CD4-positive, alpha-beta T cell (primary cell): ENCODE measurements at regions not wholly inside any gene's neighbourhood (a gene's known extent, or its start where the extent isn't known, plus 50 kb on each side); places are given as distances from the start of the nearest gene placed in this dataset.

Source experiments
- ATAC-seq: fragments of 200-7000 bp; cut with Tn5 transposase; one replicate; pipeline ENCODE4 v1.10.0; 2022; ENCODE audit warnings: mild to moderate bottlenecking; ENCODE audit not compliant: poor library complexity
- CTCF ChIA-PET: fragments of 350-600 bp; sonication (Branson Sonifier 250); formaldehyde crosslinking; loops from one replicate; lab custom pipeline; 2021; ENCODE audit warnings: antibody characterized with exemption, inconsistent platforms; lab: Charles Lee
- POLR2A ChIA-PET: fragments of 350-600 bp; sonication (Branson Sonifier 250); formaldehyde crosslinking; loops from one replicate; lab custom pipeline; 2021; ENCODE audit warnings: antibody characterized with exemption, inconsistent platforms; lab: Charles Lee
- DNase-seq, 14 experiments: peaks; one replicate each; pipeline ENCODE4 v3.0.0-alpha.2; 2013 to 2020; ENCODE audit warnings: mixed read lengths in 2 of 14
- H3K27ac ChIP-seq, 2 donors: one replicate each; pipeline versions ENCODE4 v1.5.1 to v1.7.0; 2013; ENCODE audit warnings: low read length in 2 of 2, low read depth in 1 of 2, mild to moderate bottlenecking in 1 of 2
- H3K27me3 ChIP-seq, 2 experiments: 1 replicate in 1 of 2; 2 replicates in 1 of 2; pipeline versions ENCODE4 v1.6.1 to v1.7.0; 2013; ENCODE audit warnings: low read length in 2 of 2, control low read depth in 1 of 2, mild to moderate bottlenecking in 1 of 2, moderate library complexity in 1 of 2; ENCODE audit not compliant: insufficient read depth in 2 of 2, control insufficient read depth in 1 of 2
- H3K36me3 ChIP-seq: one replicate; pipeline ENCODE4 v1.6.1; 2013; ENCODE audit warnings: low read length, control low read depth; ENCODE audit not compliant: insufficient read depth
- H3K4me1 ChIP-seq: one replicate; pipeline ENCODE4 v1.6.1; 2013; ENCODE audit warnings: low read length, control low read depth; ENCODE audit not compliant: insufficient read depth
- H3K4me3 ChIP-seq: one replicate; pipeline ENCODE4 v1.5.1; 2013; ENCODE audit warnings: mild to moderate bottlenecking, low read length, moderate library complexity
- H3K9me3 ChIP-seq, 2 experiments: 1 replicate in 1 of 2; 2 replicates in 1 of 2; pipeline versions ENCODE4 v1.6.1 to v1.7.0; 2013; ENCODE audit warnings: low read length in 2 of 2, mild to moderate bottlenecking in 2 of 2, control low read depth in 1 of 2, moderate library complexity in 1 of 2; ENCODE audit not compliant: control insufficient read depth in 1 of 2, insufficient read depth in 1 of 2
- H3K27ac Mint-ChIP-seq: one replicate; pipeline ENCODE4 v1.8.0; 2020; ENCODE audit warnings: mixed read lengths
- H3K27me3 Mint-ChIP-seq: one replicate; pipeline ENCODE4 v1.8.0; 2021; ENCODE audit warnings: mixed read lengths
- H3K36me3 Mint-ChIP-seq: one replicate; pipeline ENCODE4 v1.8.0; 2021; ENCODE audit warnings: low read depth, mixed read lengths
- H3K4me1 Mint-ChIP-seq: one replicate; pipeline ENCODE4 v1.8.0; 2021; ENCODE audit warnings: low read depth, mixed read lengths
- H3K4me3 Mint-ChIP-seq: one replicate; pipeline ENCODE4 v1.8.0; 2020; ENCODE audit warnings: mild to moderate bottlenecking, mixed read lengths
- H3K9me3 Mint-ChIP-seq: one replicate; pipeline ENCODE4 v1.8.0; 2020; ENCODE audit warnings: mixed read lengths
- CTCF ChIP-seq: fragments of 200-600 bp; IDR thresholded peaks from one replicate; pipeline ENCODE4 v1.8.0; 2022; ENCODE audit warnings: antibody characterized with exemption, mild to moderate bottlenecking
- intact Hi-C, 2 experiments: fragments of 100-400 bp; cut with DNase I in 1 of 2; cut with micrococcal nuclease in 1 of 2; formaldehyde crosslinking; loops; one replicate each; pipeline versions ENCODE4 v1.15.1 to v1.9.0; 2023 to 2025; cut with DNase I, micrococcal nuclease

- Mint-ChIP-seq H3K36me3 (no peaks in the 10 kb centered on the region), H3K9me3 (no peaks in the 10 kb centered on the region), H3K4me3 (no peak overlapping the region), H3K4me1 (no peaks in the 10 kb centered on the region), H3K27me3 (no peaks in the 10 kb centered on the region), H3K27ac (no peak overlapping the region)
- CTCF ChIA-PET = no interaction called here
- H3K27me3 ChIP-seq = no peaks in the 10 kb centered on the region
- no peak for ATAC-seq
- H3K4me1 ChIP-seq = no peaks in the 10 kb centered on the region
- DNase-seq = no peak
- no peaks in the 10 kb centered on the region for H3K9me3 ChIP-seq
- H3K4me3 ChIP-seq = no peak overlapping the region
- H3K36me3 ChIP-seq = no peaks in the 10 kb centered on the region
- intact Hi-C loops = no loop called here
- POLR2A ChIA-PET = no interaction called here
- TF ChIP-seq CTCF = no peak
- H3K27ac ChIP-seq = no peak overlapping the region
Measured at GRCh38 chr18:71936744-71937143, 607.4 kb downstream of the CBLN2 start.

- Mint-ChIP-seq H3K4me3 (no peak overlapping the region), H3K9me3 (peaks cover 3% of the 10 kb centered on the region), H3K27me3 (no peaks in the 10 kb centered on the region), H3K27ac (no peak overlapping the region), H3K4me1 (no peaks in the 10 kb centered on the region), H3K36me3 (no peaks in the 10 kb centered on the region)
- no peak for DNase-seq
- no peaks in the 10 kb centered on the region for H3K36me3 ChIP-seq
- H3K4me3 ChIP-seq = no peak overlapping the region
- H3K9me3 ChIP-seq = peaks cover 0 to 3% of the 10 kb centered on the region in 2 experiments
- no peak for TF ChIP-seq CTCF
- ChIA-PET CTCF (no interaction called here), POLR2A (no interaction called here)
- H3K27ac ChIP-seq = no peak overlapping the region
- H3K4me1 ChIP-seq = no peaks in the 10 kb centered on the region
- intact Hi-C loops = no loop called here
- ATAC-seq = no peak
- no peaks in the 10 kb centered on the region for H3K27me3 ChIP-seq
Measured at GRCh38 chr18:71919211-71919610, 624.9 kb downstream of the CBLN2 start.

- H3K9me3 Mint-ChIP-seq = peaks cover under 1% of the 10 kb centered on the region
Measured at GRCh38 chr18:71913641-71914040, 630.5 kb downstream of the CBLN2 start.

More at GRCh38 chr18:71913641-71914040, 630.5 kb downstream of the CBLN2 start:
- no peak for DNase-seq
- H3K4me3 Mint-ChIP-seq = no peak overlapping the region
- H3K9me3 ChIP-seq = no peaks in the 10 kb centered on the region
- H3K36me3 ChIP-seq = no peaks in the 10 kb centered on the region
- H3K27ac ChIP-seq = no peak overlapping the region
- H3K27ac Mint-ChIP-seq = no peak overlapping the region
- no peaks in the 10 kb centered on the region for H3K4me1 Mint-ChIP-seq
- CTCF ChIA-PET = no interaction called here
- no peak for ATAC-seq
- no peak overlapping the region for H3K4me3 ChIP-seq
- no peaks in the 10 kb centered on the region for H3K4me1 ChIP-seq
- POLR2A ChIA-PET = no interaction called here
- H3K27me3 Mint-ChIP-seq = no peaks in the 10 kb centered on the region
- TF ChIP-seq CTCF = no peak
- intact Hi-C loops = no loop called here
- no peaks in the 10 kb centered on the region for H3K36me3 Mint-ChIP-seq
- H3K27me3 ChIP-seq = no peaks in the 10 kb centered on the region
